Erythroblast (primary cell): ENCODE measurements at regions not wholly inside any gene's neighbourhood (a gene's known extent, or its start where the extent isn't known, plus 50 kb on each side); places are given as distances from the start of the nearest gene placed in this dataset.

Experiments used
- GATA1 ChIP-seq: IDR thresholded peaks from 2 replicates; pipeline ENCODE4 v1.6.1; 2011; ENCODE audit warnings: low read depth, mild to moderate bottlenecking, control low read depth, low read length, moderate library complexity
- POLR2A ChIP-seq: IDR thresholded peaks from 2 replicates; pipeline ENCODE4 v1.6.1; 2011; ENCODE audit warnings: mild to moderate bottlenecking, low read length

DNA sequence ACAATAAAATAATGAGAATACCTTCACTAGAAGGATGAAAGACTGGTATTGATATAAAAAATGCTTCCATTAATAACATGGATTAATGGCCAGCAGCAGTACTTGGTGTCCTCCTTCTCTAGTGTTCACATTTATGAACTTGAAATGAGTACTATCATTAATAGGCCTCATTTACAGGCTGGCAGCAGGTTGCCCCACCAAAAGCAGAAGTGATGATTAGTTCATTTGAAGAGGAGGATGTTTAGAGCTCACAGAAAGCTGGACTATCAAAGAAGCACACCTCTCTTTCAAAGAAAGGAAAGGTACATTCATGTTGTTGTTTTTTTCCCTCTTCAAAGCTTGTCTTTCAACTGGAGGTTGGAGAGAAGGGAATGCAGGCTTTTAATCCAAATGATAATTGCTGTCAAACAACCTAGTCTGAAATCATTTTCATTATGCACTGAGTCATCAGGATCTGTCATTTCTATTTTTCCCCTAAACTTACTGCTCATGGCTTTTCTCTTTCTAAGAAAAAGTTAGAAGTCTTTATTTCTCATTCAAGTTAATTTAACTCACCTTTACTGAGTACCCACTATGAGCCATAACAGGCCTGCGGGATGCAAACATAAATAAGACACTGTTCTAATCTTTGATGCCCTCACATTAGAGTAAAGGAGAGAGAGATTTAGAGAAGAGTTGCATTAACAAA lies 157.9 kb upstream of the GRIP1 start:
- TF ChIP-seq POLR2A (no peak), GATA1 (no peak)
